Stimulated activated memory B cell treated with anti-CD40 and anti-IgM and Interleukin-4, amounts not matched to agents 10 μg/mL and 1 μg/mL and 100 μg/mL, for 72 hours (primary cell): ENCODE measurements at regions not wholly inside any gene's neighbourhood (a gene's known extent, or its start where the extent isn't known, plus 50 kb on each side); places are given as distances from the start of the nearest gene placed in this dataset.

Source experiments
- ATAC-seq: fragments of 150-1000 bp; cut with Tn5 transposase; 2 replicates; pipeline ENCODE4 v1.10.0; 2021
- H3K27ac Mint-ChIP-seq: one replicate; pipeline ENCODE4 v1.8.0; 2022; ENCODE audit warnings: mild to moderate bottlenecking, mixed read lengths
- H3K27me3 Mint-ChIP-seq: one replicate; pipeline ENCODE4 v1.8.0; 2022; ENCODE audit warnings: mixed read lengths
- H3K36me3 Mint-ChIP-seq: one replicate; pipeline ENCODE4 v1.8.0; 2022; ENCODE audit warnings: mixed read lengths
- H3K4me1 Mint-ChIP-seq: one replicate; pipeline ENCODE4 v1.8.0; 2022; ENCODE audit warnings: mixed read lengths
- H3K4me3 Mint-ChIP-seq: one replicate; pipeline ENCODE4 v1.8.0; 2022; ENCODE audit warnings: mild to moderate bottlenecking, moderate library complexity, mixed read lengths
- H3K9me3 Mint-ChIP-seq: one replicate; pipeline ENCODE4 v1.8.0; 2022; ENCODE audit warnings: mixed read lengths

GRCh38 chrX:140360284-140360683, 144.6 kb downstream of the SOX3 start:
- H3K9me3 Mint-ChIP-seq = no peaks in the 10 kb centered on the region
- H3K4me1 Mint-ChIP-seq = no peaks in the 10 kb centered on the region
- no peak overlapping the region for H3K4me3 Mint-ChIP-seq
- H3K27me3 Mint-ChIP-seq = no peaks in the 10 kb centered on the region
- ATAC-seq = no peak
- no peak overlapping the region for H3K27ac Mint-ChIP-seq
- H3K36me3 Mint-ChIP-seq = no peaks in the 10 kb centered on the region

DNA sequence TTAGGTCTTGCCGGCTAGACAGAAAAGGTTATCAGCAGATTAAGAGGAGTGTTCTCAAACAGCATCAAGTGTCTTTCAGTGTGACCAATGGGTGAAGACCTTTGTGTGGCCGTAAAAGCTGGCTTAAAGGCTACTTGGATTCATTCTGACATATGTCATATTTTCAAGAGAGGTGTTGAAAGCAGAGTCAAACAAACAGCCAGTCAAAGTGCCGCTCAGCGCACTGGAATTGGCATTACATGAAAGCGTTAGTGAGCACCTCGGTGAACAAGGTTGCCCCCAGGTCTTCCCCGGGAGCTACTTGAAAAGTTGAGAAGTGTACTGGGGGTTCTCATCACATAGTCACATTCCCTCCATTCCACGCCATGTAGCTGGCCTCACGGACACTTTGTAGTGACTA, 148.9 kb downstream of the SOX3 start:
- no peaks in the 10 kb centered on the region for H3K36me3 Mint-ChIP-seq
- H3K4me1 Mint-ChIP-seq = no peaks in the 10 kb centered on the region
- peaks cover 2% of the 10 kb centered on the region for H3K9me3 Mint-ChIP-seq
- H3K27me3 Mint-ChIP-seq = no peaks in the 10 kb centered on the region
- H3K4me3 Mint-ChIP-seq = no peak overlapping the region
- H3K27ac Mint-ChIP-seq = no peak overlapping the region
- ATAC-seq = no peak

GRCh38 chrX:140355429-140355828, 149.4 kb downstream of the SOX3 start:
- ATAC-seq = no peak
- Mint-ChIP-seq H3K9me3 (peaks cover 2% of the 10 kb centered on the region), H3K27me3 (no peaks in the 10 kb centered on the region), H3K36me3 (no peaks in the 10 kb centered on the region), H3K4me3 (no peak overlapping the region), H3K4me1 (no peaks in the 10 kb centered on the region), H3K27ac (no peak overlapping the region)

DNA sequence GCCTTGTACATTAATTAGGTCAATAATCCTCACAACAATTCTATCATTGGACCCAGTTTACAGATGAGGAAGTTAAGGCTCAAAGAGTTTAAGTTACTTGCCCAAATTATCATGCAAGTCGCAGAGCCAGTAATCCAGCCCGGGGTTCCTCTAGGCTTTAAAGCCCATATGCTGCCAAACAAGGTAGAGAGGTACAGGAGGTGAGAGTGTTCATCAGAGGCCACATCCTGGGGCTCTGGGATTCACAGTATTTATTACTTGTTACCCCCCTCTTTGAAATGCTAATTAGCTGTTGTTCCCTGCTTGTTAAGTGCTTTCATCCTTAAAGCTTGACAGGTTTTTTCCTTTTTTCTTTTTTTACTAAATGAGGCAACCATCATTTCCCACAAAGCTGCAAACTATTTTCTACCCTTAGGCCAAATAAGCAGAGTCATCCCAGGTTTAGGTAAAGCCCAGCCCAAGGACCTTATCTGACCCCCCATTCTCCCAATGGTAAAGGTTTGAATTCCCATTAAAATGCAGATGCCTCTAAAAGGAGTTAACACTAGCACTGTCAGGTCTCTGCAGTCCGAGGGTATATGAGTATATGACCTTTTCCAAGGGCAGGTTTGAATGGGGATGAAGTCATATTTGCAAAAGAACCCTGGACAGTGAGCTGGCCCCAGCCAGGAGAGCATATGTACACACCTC, 150.3 kb downstream of the SOX3 start:
- Mint-ChIP-seq H3K36me3 (no peaks in the 10 kb centered on the region), H3K9me3 (peaks cover 2% of the 10 kb centered on the region), H3K27ac (no peak overlapping the region), H3K4me3 (no peak overlapping the region), H3K27me3 (no peaks in the 10 kb centered on the region), H3K4me1 (no peaks in the 10 kb centered on the region)
- ATAC-seq = no peak

- no peaks in the 10 kb centered on the region for H3K4me1 Mint-ChIP-seq
- ATAC-seq = no peak
Measured at GRCh38 chrX:140346729-140347128, 158.1 kb downstream of the SOX3 start.

GRCh38 chrX:140343226-140343868, 161.5 kb downstream of the SOX3 start:
- no peaks in the 10 kb centered on the region for H3K4me1 Mint-ChIP-seq
- ATAC-seq = no peak
- no peak overlapping the region for H3K4me3 Mint-ChIP-seq
- no peak overlapping the region for H3K27ac Mint-ChIP-seq
- no peaks in the 10 kb centered on the region for H3K9me3 Mint-ChIP-seq
- no peaks in the 10 kb centered on the region for H3K27me3 Mint-ChIP-seq
- no peaks in the 10 kb centered on the region for H3K36me3 Mint-ChIP-seq

More at GRCh38 chrX:140346729-140347128, 158.1 kb downstream of the SOX3 start:
- H3K27me3 Mint-ChIP-seq = no peaks in the 10 kb centered on the region
- no peak overlapping the region for H3K27ac Mint-ChIP-seq
- H3K9me3 Mint-ChIP-seq = peaks cover 2% of the 10 kb centered on the region
- no peaks in the 10 kb centered on the region for H3K36me3 Mint-ChIP-seq
- no peak overlapping the region for H3K4me3 Mint-ChIP-seq

DNA sequence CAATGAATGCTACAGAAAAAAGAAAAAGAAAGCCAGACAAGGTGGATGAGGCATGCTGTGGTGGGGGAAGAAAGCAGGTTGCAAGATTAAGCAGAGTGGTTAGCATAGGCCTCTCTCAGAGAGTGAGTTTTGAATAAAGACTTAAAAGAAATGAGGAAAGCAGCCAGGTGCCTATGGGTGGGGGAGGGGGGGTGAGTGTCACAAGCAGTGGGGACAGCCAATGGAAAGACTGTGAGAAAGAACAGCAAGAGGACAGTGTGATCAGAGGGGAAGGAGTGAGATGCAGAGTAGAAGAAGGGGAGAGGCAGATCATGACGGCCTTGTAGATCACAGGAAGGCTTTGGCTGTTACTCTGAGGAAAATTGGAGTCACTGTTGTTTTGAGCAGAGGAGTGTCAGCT, 162.5 kb downstream of the SOX3 start:
- H3K27ac Mint-ChIP-seq = no peak overlapping the region
- H3K27me3 Mint-ChIP-seq = no peaks in the 10 kb centered on the region
- H3K4me1 Mint-ChIP-seq = no peaks in the 10 kb centered on the region
- no peaks in the 10 kb centered on the region for H3K36me3 Mint-ChIP-seq
- ATAC-seq = no peak
- no peak overlapping the region for H3K4me3 Mint-ChIP-seq
- H3K9me3 Mint-ChIP-seq = no peaks in the 10 kb centered on the region

DNA sequence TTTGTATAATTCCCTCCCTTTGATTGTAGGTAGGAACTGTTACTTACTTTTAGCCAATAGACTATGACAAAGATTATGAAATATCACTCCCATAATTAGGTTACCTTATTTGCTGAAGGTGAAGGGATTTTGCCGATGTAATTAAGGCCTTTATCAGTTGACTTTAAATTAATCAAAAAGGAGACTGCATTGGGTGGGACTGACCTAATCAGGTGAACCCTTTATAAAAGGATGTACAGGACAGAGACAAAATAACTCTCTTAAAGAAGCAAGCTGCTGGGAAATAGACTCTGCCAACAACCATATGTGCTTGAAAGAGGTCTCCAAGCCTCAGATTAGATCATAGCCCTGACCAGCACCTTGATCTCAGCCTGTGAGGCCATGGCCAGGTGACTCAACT, 167.6 kb downstream of the SOX3 start:
- H3K9me3 Mint-ChIP-seq = no peaks in the 10 kb centered on the region

DNA sequence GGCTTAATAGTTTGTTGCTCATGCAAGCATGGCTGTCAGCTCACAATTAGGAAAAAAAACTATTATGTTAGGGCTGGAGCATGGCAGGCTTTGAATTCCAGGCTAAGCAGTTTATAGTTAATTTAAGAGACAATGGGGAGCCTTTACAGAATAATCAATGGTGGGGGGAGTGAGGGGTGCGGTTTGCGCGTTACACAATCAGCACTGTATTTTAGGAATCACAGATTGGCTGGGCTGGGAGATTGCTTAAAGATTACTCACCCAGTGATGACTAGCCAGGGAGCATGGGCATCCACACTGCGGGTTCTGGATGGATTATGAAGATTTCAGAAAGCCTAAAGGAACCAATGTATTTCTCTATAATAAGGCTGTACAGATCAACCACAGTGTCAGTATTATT, 186.6 kb downstream of the SOX3 start:
- no peak for ATAC-seq
- H3K36me3 Mint-ChIP-seq = no peaks in the 10 kb centered on the region
- no peaks in the 10 kb centered on the region for H3K4me1 Mint-ChIP-seq
- H3K27me3 Mint-ChIP-seq = no peaks in the 10 kb centered on the region
- peaks cover 9% of the 10 kb centered on the region for H3K9me3 Mint-ChIP-seq
- no peak overlapping the region for H3K27ac Mint-ChIP-seq
- H3K4me3 Mint-ChIP-seq = no peak overlapping the region

More for the DNA sequence above, 167.6 kb downstream of the SOX3 start:
- H3K27me3 Mint-ChIP-seq = no peaks in the 10 kb centered on the region
- no peaks in the 10 kb centered on the region for H3K4me1 Mint-ChIP-seq
- H3K27ac Mint-ChIP-seq = no peak overlapping the region
- no peak for ATAC-seq
- no peak overlapping the region for H3K4me3 Mint-ChIP-seq
- no peaks in the 10 kb centered on the region for H3K36me3 Mint-ChIP-seq

- ATAC-seq = no peak
- H3K4me3 Mint-ChIP-seq = no peak overlapping the region
- no peaks in the 10 kb centered on the region for H3K36me3 Mint-ChIP-seq
Measured at GRCh38 chrX:140317462-140317861, 187.4 kb downstream of the SOX3 start.

GRCh38 chrX:140298960-140299825, 205.7 kb downstream of the SOX3 start:
- Mint-ChIP-seq H3K36me3 (no peaks in the 10 kb centered on the region), H3K27ac (no peak overlapping the region), H3K4me1 (no peaks in the 10 kb centered on the region), H3K27me3 (no peaks in the 10 kb centered on the region), H3K4me3 (no peak overlapping the region), H3K9me3 (peaks cover under 1% of the 10 kb centered on the region)
- no peak for ATAC-seq

More at GRCh38 chrX:140317462-140317861, 187.4 kb downstream of the SOX3 start:
- Mint-ChIP-seq H3K27ac (no peak overlapping the region), H3K4me1 (no peaks in the 10 kb centered on the region), H3K27me3 (no peaks in the 10 kb centered on the region), H3K9me3 (peaks cover 9% of the 10 kb centered on the region)

- Mint-ChIP-seq H3K9me3 (no peaks in the 10 kb centered on the region), H3K4me3 (no peak overlapping the region), H3K27ac (no peak overlapping the region), H3K27me3 (no peaks in the 10 kb centered on the region), H3K4me1 (no peaks in the 10 kb centered on the region), H3K36me3 (no peaks in the 10 kb centered on the region)
- ATAC-seq = no peak
Measured at GRCh38 chrX:140297273-140297672, 207.6 kb downstream of the SOX3 start.

DNA sequence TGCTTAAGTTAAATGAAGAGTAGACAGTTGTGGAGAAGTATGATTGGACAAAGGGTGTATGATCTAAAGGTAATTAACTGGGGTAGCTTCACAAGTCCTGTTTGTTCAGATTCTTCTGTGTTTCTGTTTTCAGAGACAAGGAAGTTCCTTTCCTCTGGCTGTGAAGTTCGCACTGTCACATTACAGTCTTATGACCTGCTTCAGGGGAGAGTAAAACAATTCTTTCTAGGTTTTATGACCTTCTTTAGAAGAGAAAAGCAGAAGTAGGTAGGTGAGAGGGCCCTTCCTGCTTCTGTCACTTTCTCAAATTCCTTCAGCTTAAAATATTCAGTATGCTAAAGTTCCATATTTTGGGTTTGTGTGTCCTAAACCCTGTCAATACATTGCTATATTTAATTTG, 211.9 kb downstream of the SOX3 start:
- Mint-ChIP-seq H3K4me1 (no peaks in the 10 kb centered on the region), H3K27ac (no peak overlapping the region), H3K36me3 (no peaks in the 10 kb centered on the region), H3K9me3 (no peaks in the 10 kb centered on the region), H3K4me3 (no peak overlapping the region), H3K27me3 (no peaks in the 10 kb centered on the region)
- ATAC-seq = no peak

- Mint-ChIP-seq H3K27me3 (no peaks in the 10 kb centered on the region), H3K4me3 (no peak overlapping the region), H3K36me3 (no peaks in the 10 kb centered on the region), H3K4me1 (no peaks in the 10 kb centered on the region), H3K27ac (no peak overlapping the region), H3K9me3 (no peaks in the 10 kb centered on the region)
- no peak for ATAC-seq
Measured at GRCh38 chrX:140292188-140292587, 212.7 kb downstream of the SOX3 start.

GRCh38 chrX:140274811-140275525, 229.9 kb downstream of the SOX3 start:
- H3K9me3 Mint-ChIP-seq = peaks cover 14% of the 10 kb centered on the region
- no peaks in the 10 kb centered on the region for H3K36me3 Mint-ChIP-seq
- no peaks in the 10 kb centered on the region for H3K4me1 Mint-ChIP-seq
- no peak overlapping the region for H3K27ac Mint-ChIP-seq
- no peak overlapping the region for H3K4me3 Mint-ChIP-seq
- no peak for ATAC-seq
- no peaks in the 10 kb centered on the region for H3K27me3 Mint-ChIP-seq
